ENCODE measurements at regions not wholly inside any gene's neighbourhood (a gene's known extent, or its start where the extent isn't known, plus 50 kb on each side); places are given as distances from the start of the nearest gene placed in this dataset.
"Not testable (repeated sequence)": the region's sequence is repeated elsewhere in the genome, so short reads cannot be mapped to it uniquely, and the experiment has no call there.

- DNase-seq, result not testable (repeated sequence)
These were observed 4092.8 kb upstream of the TPTE start for GRCh38 chr21:6428498-6429092.

GRCh38 chr21:6429924-6430323 is 4091.5 kb upstream of the TPTE start:
- DNase-seq, result not testable (repeated sequence)

GRCh38 chr21:6433149-6433548 is 4088.2 kb upstream of the TPTE start:
- not testable (repeated sequence) for DNase-seq

GRCh38 chr21:6436205-6436604 is 4085.2 kb upstream of the TPTE start:
- not testable (repeated sequence) for DNase-seq

GRCh38 chr21:6436971-6437833 is 4084.2 kb upstream of the TPTE start:
- DNase-seq, result not testable (repeated sequence)

GRCh38 chr21:6437834-6438187 is 4083.6 kb upstream of the TPTE start:
- not testable (repeated sequence) for DNase-seq

- not testable (repeated sequence) for DNase-seq
These were observed 4082.3 kb upstream of the TPTE start for GRCh38 chr21:6439058-6439457.

- not testable (repeated sequence) for DNase-seq
These were observed 4066.6 kb upstream of the TPTE start for GRCh38 chr21:6454648-6455340.

- DNase-seq, result not testable (repeated sequence)
These were observed 4065.2 kb upstream of the TPTE start for GRCh38 chr21:6456011-6456661.

GRCh38 chr21:6459761-6460160 is 4061.6 kb upstream of the TPTE start:
- DNase-seq, result not testable (repeated sequence)

GRCh38 chr21:6461358-6461757 is 4060.0 kb upstream of the TPTE start:
- not testable (repeated sequence) for DNase-seq

GRCh38 chr21:6464419-6464818 is 4057.0 kb upstream of the TPTE start:
- DNase-seq, result not testable (repeated sequence)

- not testable (repeated sequence) for DNase-seq
These were observed 4055.2 kb upstream of the TPTE start for GRCh38 chr21:6466081-6466698.

GRCh38 chr21:6466707-6467106 is 4054.7 kb upstream of the TPTE start:
- DNase-seq, result not testable (repeated sequence)

- not testable (repeated sequence) for DNase-seq
These were observed 4054.1 kb upstream of the TPTE start for GRCh38 chr21:6467189-6467774.

- DNase-seq, result not testable (repeated sequence)
These were observed 4053.5 kb upstream of the TPTE start for GRCh38 chr21:6467907-6468306.

- DNase-seq, result not testable (repeated sequence)
These were observed 4053.0 kb upstream of the TPTE start for GRCh38 chr21:6468331-6468860.

GRCh38 chr21:6474250-6474968 is 4047.0 kb upstream of the TPTE start:
- DNase-seq, result not testable (repeated sequence)

- not testable (repeated sequence) for DNase-seq
These were observed 4040.3 kb upstream of the TPTE start for GRCh38 chr21:6481116-6481515.

- DNase-seq, result not testable (repeated sequence)
These were observed 4038.8 kb upstream of the TPTE start for GRCh38 chr21:6482616-6483015.

GRCh38 chr21:6483645-6484044 is 4037.7 kb upstream of the TPTE start:
- not testable (repeated sequence) for DNase-seq

All from hematopoietic multipotent progenitor cell treated with erythropoietin and hydrocortisone succinate and interleukin-3 and kit ligand, for 8 days (in vitro differentiated cells).